LNCaP clone FGC (cell line): ENCODE measurements at regions not wholly inside any gene's neighbourhood (a gene's known extent, or its start where the extent isn't known, plus 50 kb on each side); places are given as distances from the start of the nearest gene placed in this dataset.

Experiments used
- DNase-seq: peaks from one replicate; pipeline ENCODE4 v3.0.0-alpha.2; 2011; ENCODE audit warnings: low read depth
- H3K4me3 ChIP-seq: 2 replicates; pipeline ENCODE4 v1.5.1; 2011; ENCODE audit warnings: mild to moderate bottlenecking, low read depth, low read length, control low read depth
- TF ChIP-seq, protein P1 (sequence below): IDR thresholded peaks from 2 replicates; pipeline ENCODE4 v1.5.1; 2012; ENCODE audit warnings: mild to moderate bottlenecking; ENCODE audit not compliant: control insufficient read depth, insufficient read depth; ENCODE audit errors: extremely low read depth

DNA sequence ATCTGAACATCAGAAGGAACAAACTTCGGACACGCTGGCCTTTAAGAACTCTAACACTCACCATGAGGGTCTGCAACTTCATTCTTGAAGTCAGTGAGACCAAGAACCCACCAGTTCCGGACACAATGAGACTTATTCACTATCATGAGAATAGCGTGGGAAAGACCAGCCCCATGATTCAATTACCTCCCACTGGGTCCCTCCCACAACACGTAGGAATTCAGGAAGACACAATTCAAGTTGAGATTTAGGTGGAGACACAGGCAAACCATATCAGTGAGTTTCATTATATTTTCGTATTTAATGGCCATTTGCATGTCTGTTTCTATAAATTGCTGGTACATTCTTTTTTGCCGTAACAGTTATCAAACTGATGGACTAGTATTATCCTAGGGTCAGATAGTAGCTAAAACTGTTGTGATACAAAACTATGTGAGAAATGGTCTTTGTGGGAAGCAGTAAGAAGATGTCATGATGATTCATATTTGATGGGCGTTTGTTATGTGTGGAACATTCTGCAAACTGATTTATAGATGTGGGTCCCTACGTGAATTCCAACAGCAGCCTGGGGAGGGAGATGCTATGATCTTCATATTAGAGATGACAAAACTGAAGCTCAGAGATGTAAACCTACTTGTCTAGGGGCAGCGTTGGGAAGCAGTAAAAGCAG is 282.4 kb upstream of the TMEM132C start:
- no peak for DNase-seq
- TF ChIP-seq, protein P1, sequence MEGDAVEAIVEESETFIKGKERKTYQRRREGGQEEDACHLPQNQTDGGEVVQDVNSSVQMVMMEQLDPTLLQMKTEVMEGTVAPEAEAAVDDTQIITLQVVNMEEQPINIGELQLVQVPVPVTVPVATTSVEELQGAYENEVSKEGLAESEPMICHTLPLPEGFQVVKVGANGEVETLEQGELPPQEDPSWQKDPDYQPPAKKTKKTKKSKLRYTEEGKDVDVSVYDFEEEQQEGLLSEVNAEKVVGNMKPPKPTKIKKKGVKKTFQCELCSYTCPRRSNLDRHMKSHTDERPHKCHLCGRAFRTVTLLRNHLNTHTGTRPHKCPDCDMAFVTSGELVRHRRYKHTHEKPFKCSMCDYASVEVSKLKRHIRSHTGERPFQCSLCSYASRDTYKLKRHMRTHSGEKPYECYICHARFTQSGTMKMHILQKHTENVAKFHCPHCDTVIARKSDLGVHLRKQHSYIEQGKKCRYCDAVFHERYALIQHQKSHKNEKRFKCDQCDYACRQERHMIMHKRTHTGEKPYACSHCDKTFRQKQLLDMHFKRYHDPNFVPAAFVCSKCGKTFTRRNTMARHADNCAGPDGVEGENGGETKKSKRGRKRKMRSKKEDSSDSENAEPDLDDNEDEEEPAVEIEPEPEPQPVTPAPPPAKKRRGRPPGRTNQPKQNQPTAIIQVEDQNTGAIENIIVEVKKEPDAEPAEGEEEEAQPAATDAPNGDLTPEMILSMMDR: no peak

DNA sequence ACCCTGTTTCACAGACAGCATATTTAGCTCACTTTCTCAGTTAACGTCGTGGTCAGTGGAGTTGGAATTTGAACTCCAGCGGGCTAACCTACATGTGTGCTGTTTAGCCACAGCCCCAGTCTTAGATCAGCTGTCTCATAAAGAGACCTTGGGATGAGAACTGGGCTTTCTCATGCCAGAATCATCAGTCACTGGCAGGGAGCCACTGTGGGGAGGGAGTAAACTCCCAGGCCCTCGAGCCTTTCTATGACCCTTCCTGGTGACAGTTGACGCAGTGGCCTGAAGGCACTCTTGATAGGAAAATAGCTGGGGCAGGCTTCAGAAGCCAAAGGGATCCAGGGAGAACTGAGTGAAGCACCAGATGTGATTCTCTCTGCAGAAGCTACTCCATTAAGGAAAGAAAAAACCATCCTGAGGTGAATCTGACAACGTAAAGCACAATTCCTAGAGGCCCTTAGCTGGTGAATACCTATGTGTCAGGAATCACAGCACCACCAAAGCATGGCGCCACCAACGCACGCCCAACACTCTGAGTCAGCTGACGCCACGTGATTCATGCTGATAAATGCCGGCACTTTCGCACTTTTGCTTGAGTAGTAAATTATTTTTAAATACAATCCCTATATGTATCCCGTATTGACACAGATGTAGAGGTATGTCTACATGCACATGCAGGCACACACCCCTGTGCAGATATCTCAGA is 279.6 kb upstream of the TMEM132C start:
- TF ChIP-seq, protein P1: no peak
- no peak overlapping the region for H3K4me3 ChIP-seq
- DNase-seq: no peak

More for the DNA sequence above, 282.4 kb upstream of the TMEM132C start:
- no peak overlapping the region for H3K4me3 ChIP-seq

DNA sequence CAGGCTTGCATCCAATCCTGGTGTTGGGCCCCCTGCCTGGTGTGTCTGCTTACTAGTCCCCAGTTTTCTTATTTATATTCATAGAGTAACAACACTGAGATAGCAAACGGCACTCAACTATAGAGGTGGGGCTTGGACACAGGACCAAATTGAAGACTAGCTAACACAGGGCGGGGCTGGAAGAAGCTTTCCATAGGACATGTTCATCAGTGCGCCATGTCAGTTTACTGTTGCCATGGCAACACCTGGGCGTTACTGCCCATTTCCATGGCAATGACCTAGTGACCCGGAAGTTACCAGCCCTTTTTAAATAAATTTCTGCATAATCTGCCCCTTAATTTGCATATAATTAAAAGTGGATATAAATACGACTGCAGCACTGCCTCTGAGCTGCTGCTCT is 275.5 kb upstream of the TMEM132C start:
- DNase-seq: no peak
- TF ChIP-seq, protein P1: no peak
- H3K4me3 ChIP-seq: no peak overlapping the region

DNA sequence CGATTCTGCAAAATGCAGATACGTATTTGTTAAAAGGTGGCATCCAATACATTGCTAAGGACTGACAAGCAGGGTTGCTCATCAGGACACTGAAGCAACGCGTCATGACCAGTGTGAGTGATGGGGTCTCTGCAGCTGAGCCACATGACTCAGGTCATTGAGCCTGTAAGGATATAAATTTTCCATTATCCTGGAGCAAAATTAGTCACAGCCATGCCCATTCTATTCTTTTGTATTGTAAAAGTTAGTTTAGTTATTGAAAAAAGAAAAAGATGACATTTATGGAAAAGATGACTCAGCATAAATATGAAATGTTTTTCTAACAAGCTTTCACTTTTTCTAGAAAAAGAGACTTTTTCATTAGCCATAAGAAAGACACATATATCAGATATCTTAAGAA is 268.0 kb upstream of the TMEM132C start:
- DNase-seq: no peak
- TF ChIP-seq, protein P1: no peak
- H3K4me3 ChIP-seq: no peak overlapping the region

DNA sequence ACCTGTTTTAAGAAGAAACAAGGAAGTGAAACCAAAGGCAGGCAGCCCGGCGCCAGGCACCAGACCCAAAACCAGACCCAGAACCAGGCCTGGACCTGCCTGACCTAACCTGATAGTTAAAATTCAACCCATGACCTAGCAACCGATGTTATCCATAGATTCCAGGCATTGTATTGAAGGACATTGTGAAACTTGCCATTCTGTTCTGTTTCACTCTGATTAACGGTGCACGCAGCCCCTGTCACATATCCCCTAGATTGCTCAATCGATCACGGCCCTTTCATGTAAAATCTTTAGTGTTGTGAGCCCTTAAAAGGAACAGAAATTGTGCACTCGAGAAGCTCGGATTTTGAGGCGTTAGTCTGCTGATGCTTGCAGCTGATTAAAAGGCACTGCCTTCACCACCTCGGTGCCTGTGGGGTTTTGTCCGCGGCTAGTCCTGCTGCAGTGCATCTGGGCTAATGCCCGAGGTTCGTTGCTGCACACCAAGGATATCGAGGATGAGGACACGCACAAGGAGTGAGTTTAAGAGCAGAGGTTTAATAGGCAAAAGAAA is 262.5 kb upstream of the TMEM132C start:
- no peak for DNase-seq
- TF ChIP-seq, protein P1: no peak
- no peak overlapping the region for H3K4me3 ChIP-seq

DNA sequence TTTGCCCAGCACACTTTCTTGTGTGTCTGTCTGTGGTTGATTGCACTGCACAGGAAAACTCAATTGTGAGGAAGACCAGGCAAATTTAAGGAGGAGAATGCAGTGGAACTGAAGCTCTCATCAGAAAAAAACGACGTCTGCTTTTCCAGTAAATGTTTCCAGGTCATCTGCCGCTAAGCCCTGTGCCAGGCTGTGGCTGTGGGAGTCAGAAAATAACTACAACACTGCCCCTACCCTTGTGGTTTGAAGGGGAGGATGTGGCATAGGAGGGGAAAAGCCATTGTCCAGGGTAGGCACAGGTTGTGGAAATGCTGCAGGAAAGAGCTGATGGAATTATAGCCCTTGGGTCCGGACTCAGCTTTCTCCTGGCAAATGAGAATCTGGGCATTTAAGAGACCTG is 259.7 kb upstream of the TMEM132C start:
- DNase-seq: no peak
- TF ChIP-seq, protein P1: no peak
- no peak overlapping the region for H3K4me3 ChIP-seq
